Smooth muscle cell (in vitro differentiated cells): ENCODE measurements at regions not wholly inside any gene's neighbourhood (a gene's known extent, or its start where the extent isn't known, plus 50 kb on each side); places are given as distances from the start of the nearest gene placed in this dataset.

ENCODE experiments used
- DNase-seq: peaks from one replicate; lab custom pipeline; 2025; ENCODE audit not compliant: unreplicated experiment; lab: John Stamatoyannopoulos, UW
- H2AFZ ChIP-seq: fragments of 200-600 bp; sonication (generic); 2 replicates; pipeline ENCODE4 v1.6.0; 2016; ENCODE audit warnings: antibody characterized with exemption, low read depth, mild to moderate bottlenecking
- H3F3A ChIP-seq: fragments of 200-600 bp; sonication (generic); 2 replicates; pipeline ENCODE4 v1.6.0; 2017; ENCODE audit warnings: antibody characterized with exemption, low read depth
- H3K27ac ChIP-seq: fragments of 200-600 bp; sonication (generic); 2 replicates; pipeline ENCODE4 v1.5.1; 2016; ENCODE audit warnings: low read depth, mild to moderate bottlenecking
- H3K27me3 ChIP-seq: fragments of 200-600 bp; sonication (generic); 2 replicates; pipeline ENCODE4 v1.6.1; 2016; ENCODE audit warnings: low read depth, mild to moderate bottlenecking
- H3K36me3 ChIP-seq: fragments of 200-600 bp; sonication (generic); 2 replicates; pipeline ENCODE4 v1.5.1; 2016; ENCODE audit warnings: low read depth
- H3K4me1 ChIP-seq: fragments of 200-600 bp; sonication (generic); 2 replicates; pipeline ENCODE4 v1.5.1; 2016; ENCODE audit warnings: low read depth
- H3K4me2 ChIP-seq: fragments of 200-600 bp; sonication (generic); 2 replicates; pipeline ENCODE4 v1.6.0; 2016; ENCODE audit warnings: mild to moderate bottlenecking
- H3K4me3 ChIP-seq: fragments of 200-600 bp; sonication (generic); 2 replicates; pipeline ENCODE4 v1.5.1; 2016; ENCODE audit warnings: mild to moderate bottlenecking
- H3K79me2 ChIP-seq: fragments of 200-600 bp; sonication (generic); 2 replicates; pipeline ENCODE4 v1.6.0; 2016; ENCODE audit warnings: low read depth, mild to moderate bottlenecking
- H3K9ac ChIP-seq: fragments of 200-600 bp; sonication (generic); 2 replicates; pipeline ENCODE4 v1.6.0; 2016; ENCODE audit warnings: low read depth
- H3K9me3 ChIP-seq: fragments of 200-600 bp; sonication (generic); replicated peaks from 2 replicates; pipeline ENCODE4 v1.5.1; 2016; ENCODE audit warnings: low read depth
- H4K20me1 ChIP-seq: fragments of 200-600 bp; sonication (generic); 2 replicates; pipeline ENCODE4 v1.6.0; 2016; ENCODE audit warnings: low read depth
- CTCF ChIP-seq: fragments of 200-600 bp; sonication (generic); IDR thresholded peaks from 2 replicates; pipeline ENCODE4 v1.5.1; 2017; ENCODE audit warnings: borderline replicate concordance, mild to moderate bottlenecking, antibody characterized with exemption; ENCODE audit not compliant: insufficient read depth, poor library complexity, severe bottlenecking
- WGBS: methylation state at CpG from one replicate; pipeline ENCODE4 v1.1.7; 2016; ENCODE audit warnings: low lambda C conversion rate; 5-methylcytosine and 5-hydroxymethylcytosine counted together

GRCh38 chr11:91209751-91210150 is 986.9 kb upstream of the CHORDC1 start:
- H3F3A ChIP-seq = no peaks in the 10 kb centered on the region
- no peaks in the 10 kb centered on the region for H4K20me1 ChIP-seq
- H3K27ac ChIP-seq = no peak overlapping the region
- H3K4me3 ChIP-seq = no peak overlapping the region
- H3K9me3 ChIP-seq = no peaks in the 10 kb centered on the region
- no peak overlapping the region for H3K9ac ChIP-seq
- no peak overlapping the region for H3K4me2 ChIP-seq
- H3K79me2 ChIP-seq = no peaks in the 10 kb centered on the region
- no peak for TF ChIP-seq CTCF
- no peaks in the 10 kb centered on the region for H3K36me3 ChIP-seq
- H3K4me1 ChIP-seq = no peaks in the 10 kb centered on the region
- H3K27me3 ChIP-seq = no peaks in the 10 kb centered on the region
- H2AFZ ChIP-seq = no peak overlapping the region
- no peak for DNase-seq

- H3K27me3 ChIP-seq = no peaks in the 10 kb centered on the region
- no peaks in the 10 kb centered on the region for H3K4me1 ChIP-seq
- no peaks in the 10 kb centered on the region for H3K79me2 ChIP-seq
- no peaks in the 10 kb centered on the region for H3K9me3 ChIP-seq
- no peak overlapping the region for H3K9ac ChIP-seq
- no peaks in the 10 kb centered on the region for H3F3A ChIP-seq
- DNase-seq = no peak
- H3K27ac ChIP-seq = no peak overlapping the region
- no peak overlapping the region for H3K4me3 ChIP-seq
- H3K36me3 ChIP-seq = no peaks in the 10 kb centered on the region
- no peaks in the 10 kb centered on the region for H4K20me1 ChIP-seq
- TF ChIP-seq CTCF = no peak
- no peak overlapping the region for H2AFZ ChIP-seq
- H3K4me2 ChIP-seq = no peak overlapping the region
Observed at GRCh38 chr11:91209306-91209705, 986.5 kb upstream of the CHORDC1 start.

- H3K4me2 ChIP-seq = no peak overlapping the region
- H3K27me3 ChIP-seq = no peaks in the 10 kb centered on the region
- H2AFZ ChIP-seq = no peak overlapping the region
- no peak overlapping the region for H3K9ac ChIP-seq
- TF ChIP-seq CTCF = no peak
- no peak overlapping the region for H3K4me3 ChIP-seq
- WGBS = 81% methylated on average over 1 of the region's 1 CpG
- H3K36me3 ChIP-seq = no peaks in the 10 kb centered on the region
- H3F3A ChIP-seq = no peaks in the 10 kb centered on the region
- H4K20me1 ChIP-seq = no peaks in the 10 kb centered on the region
- H3K9me3 ChIP-seq = no peaks in the 10 kb centered on the region
- DNase-seq = no peak
- no peaks in the 10 kb centered on the region for H3K79me2 ChIP-seq
- H3K4me1 ChIP-seq = peaks cover 10% of the 10 kb centered on the region
- no peak overlapping the region for H3K27ac ChIP-seq
Observed at GRCh38 chr11:91199866-91200265, 977.0 kb upstream of the CHORDC1 start.

GRCh38 chr11:91194546-91194945 is 971.7 kb upstream of the CHORDC1 start:
- Histone ChIP-seq H3K9ac (no peak overlapping the region), H3K36me3 (no peaks in the 10 kb centered on the region), H3K4me1 (peaks cover under 1% of the 10 kb centered on the region), H3K27me3 (no peaks in the 10 kb centered on the region), H3K79me2 (no peaks in the 10 kb centered on the region), H2AFZ (no peak overlapping the region), H3K4me2 (no peak overlapping the region), H3F3A (no peaks in the 10 kb centered on the region), H4K20me1 (no peaks in the 10 kb centered on the region), H3K9me3 (no peaks in the 10 kb centered on the region), H3K4me3 (no peak overlapping the region), H3K27ac (no peak overlapping the region)
- no peak for TF ChIP-seq CTCF
- no peak for DNase-seq
- WGBS = 82% methylated on average over 2 of the region's 2 CpGs
